BJ (cell line): ENCODE measurements at regions not wholly inside any gene's neighbourhood (a gene's known extent, or its start where the extent isn't known, plus 50 kb on each side); places are given as distances from the start of the nearest gene placed in this dataset.

Experiments used
- CTCF ChIA-PET: fragments of 350-600 bp; formaldehyde crosslinking; extraction: SDS; loops from one replicate; lab custom pipeline; 2021; ENCODE audit warnings: antibody characterized with exemption, inconsistent platforms; lab: Yijun Ruan, JAX
- POLR2A ChIA-PET: fragments of 300-600 bp; sonication (Branson Sonifier 250); formaldehyde crosslinking; extraction: SDS; loops from one replicate; lab custom pipeline; 2021; ENCODE audit warnings: antibody characterized with exemption; lab: Charles Lee
- DNase-seq: peaks from one replicate; pipeline ENCODE4 v3.0.0-alpha.2; 2011; ENCODE audit warnings: low read depth
- H3K27me3 ChIP-seq: 2 replicates; pipeline ENCODE4 v1.6.0; 2011; ENCODE audit warnings: low read length; ENCODE audit not compliant: control insufficient read depth, insufficient read depth
- H3K36me3 ChIP-seq: 2 replicates; pipeline ENCODE4 v1.5.1; 2011; ENCODE audit warnings: low read length; ENCODE audit not compliant: control insufficient read depth, insufficient read depth
- H3K4me3 ChIP-seq: 2 replicates; pipeline ENCODE4 v1.5.1; 2011; ENCODE audit warnings: low read depth, mild to moderate bottlenecking, control low read depth, low read length
- TF ChIP-seq, protein P1 (sequence below): IDR thresholded peaks from 2 replicates; pipeline ENCODE4 v1.5.1; 2011; ENCODE audit warnings: low read depth, mild to moderate bottlenecking, control low read depth, inconsistent platforms, low read length, moderate library complexity; ENCODE audit not compliant: insufficient read depth

GRCh38 chr5:167570431-167570830 lies 721.0 kb upstream of the WWC1 start:
- ChIA-PET CTCF (interaction anchor here (3.3 kb wide), 1 partner anchor 12 kb away, joined by 8 read pairs; no protein-coding TSS in a partner anchor), POLR2A (no interaction called here)
- DNase-seq, result no peak
- H3K4me3 ChIP-seq, result no peak overlapping the region
- H3K36me3 ChIP-seq, result no peaks in the 10 kb centered on the region
- H3K27me3 ChIP-seq, result peaks cover 10% of the 10 kb centered on the region
- TF ChIP-seq, protein P1, sequence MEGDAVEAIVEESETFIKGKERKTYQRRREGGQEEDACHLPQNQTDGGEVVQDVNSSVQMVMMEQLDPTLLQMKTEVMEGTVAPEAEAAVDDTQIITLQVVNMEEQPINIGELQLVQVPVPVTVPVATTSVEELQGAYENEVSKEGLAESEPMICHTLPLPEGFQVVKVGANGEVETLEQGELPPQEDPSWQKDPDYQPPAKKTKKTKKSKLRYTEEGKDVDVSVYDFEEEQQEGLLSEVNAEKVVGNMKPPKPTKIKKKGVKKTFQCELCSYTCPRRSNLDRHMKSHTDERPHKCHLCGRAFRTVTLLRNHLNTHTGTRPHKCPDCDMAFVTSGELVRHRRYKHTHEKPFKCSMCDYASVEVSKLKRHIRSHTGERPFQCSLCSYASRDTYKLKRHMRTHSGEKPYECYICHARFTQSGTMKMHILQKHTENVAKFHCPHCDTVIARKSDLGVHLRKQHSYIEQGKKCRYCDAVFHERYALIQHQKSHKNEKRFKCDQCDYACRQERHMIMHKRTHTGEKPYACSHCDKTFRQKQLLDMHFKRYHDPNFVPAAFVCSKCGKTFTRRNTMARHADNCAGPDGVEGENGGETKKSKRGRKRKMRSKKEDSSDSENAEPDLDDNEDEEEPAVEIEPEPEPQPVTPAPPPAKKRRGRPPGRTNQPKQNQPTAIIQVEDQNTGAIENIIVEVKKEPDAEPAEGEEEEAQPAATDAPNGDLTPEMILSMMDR, result no peak

DNA sequence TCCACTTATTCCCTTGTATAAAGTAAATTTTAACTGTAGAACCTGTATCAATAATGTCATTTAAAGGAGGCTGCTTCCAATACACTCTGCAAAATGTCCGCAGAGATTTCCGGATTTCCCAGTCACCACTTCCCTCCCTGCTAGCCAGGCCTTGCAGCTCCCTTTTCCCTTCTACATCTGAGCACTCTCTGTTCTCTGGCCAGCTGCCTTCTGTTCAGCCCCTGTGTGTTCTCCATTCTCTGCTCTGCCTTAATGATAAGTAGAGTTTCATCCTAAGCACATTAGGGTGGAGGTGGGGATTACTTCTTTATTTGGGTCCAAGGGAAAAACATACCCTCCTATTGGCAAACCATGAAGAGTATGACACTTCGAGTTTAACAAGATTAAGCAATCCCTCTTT lies 719.6 kb upstream of the WWC1 start:
- TF ChIP-seq, protein P1, result no peak
- H3K27me3 ChIP-seq, result peaks cover 12% of the 10 kb centered on the region
- H3K36me3 ChIP-seq, result no peaks in the 10 kb centered on the region
- ChIA-PET CTCF (interaction anchor here (3.3 kb wide), 1 partner anchor 11 kb away, joined by 8 read pairs; no protein-coding TSS in a partner anchor), POLR2A (no interaction called here)
- no peak overlapping the region for H3K4me3 ChIP-seq
- no peak for DNase-seq

DNA sequence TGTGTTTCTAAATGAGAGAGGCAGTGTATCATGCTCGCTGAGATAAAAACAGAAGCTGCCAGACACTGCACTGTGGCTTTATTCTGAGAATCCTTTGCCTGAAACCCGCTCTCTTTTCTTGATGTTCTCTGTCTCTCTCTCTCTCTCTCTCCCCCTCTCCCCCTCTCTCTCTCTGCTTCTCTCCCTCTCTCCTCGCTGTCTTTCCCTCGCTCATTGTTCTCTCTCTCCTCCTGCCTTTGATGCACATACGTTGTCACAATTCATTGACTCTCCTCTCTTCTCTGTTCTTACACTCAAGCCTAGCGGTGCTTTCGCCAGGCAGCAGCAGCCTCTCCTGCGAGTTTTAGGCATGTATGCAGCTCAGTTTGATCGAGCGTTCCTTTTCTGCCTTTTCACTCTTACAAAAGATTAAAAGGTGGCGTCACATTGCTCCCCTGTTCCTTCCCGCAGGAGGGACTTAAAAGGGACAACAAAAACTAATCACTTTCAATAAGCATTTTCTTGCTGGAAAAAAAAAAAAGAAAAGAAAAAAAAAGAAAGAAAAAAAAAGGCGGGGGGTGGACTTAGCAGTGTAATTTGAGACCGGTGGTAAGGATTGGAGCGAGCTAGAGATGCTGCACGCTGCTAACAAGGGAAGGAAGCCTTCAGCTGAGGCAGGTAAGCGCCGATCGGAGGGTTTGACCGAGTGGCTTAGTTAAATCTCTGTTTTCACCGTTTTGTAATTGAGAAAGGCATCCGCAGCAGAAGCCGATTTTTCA lies 717.9 kb upstream of the WWC1 start:
- Histone ChIP-seq H3K36me3 (no peaks in the 10 kb centered on the region), H3K4me3 (peak overlapping the region; percentile 38), H3K27me3 (peaks cover 12% of the 10 kb centered on the region)
- ChIA-PET CTCF (interaction anchor here (0.7 to 3.3 kb wide), 4 partner anchors 9 to 647 kb away, joined by 3 to 8 read pairs (median 3); no protein-coding TSS in a partner anchor), POLR2A (interaction anchor here (0.7 kb wide), 1 partner anchor 126 kb away, joined by 24 read pairs; no protein-coding TSS in a partner anchor)
- TF ChIP-seq, protein P1, result 0 out of 2 replicates have a peak, but pooled peaks have one; percentile 10
- DNase-seq, result no peak

- POLR2A ChIA-PET, result no interaction called here
- TF ChIP-seq, protein P1, result no peak
- H3K36me3 ChIP-seq, result no peaks in the 10 kb centered on the region
- H3K4me3 ChIP-seq, result no peak overlapping the region
- CTCF ChIA-PET, result interaction anchor here (1.2 to 1.4 kb wide), 2 partner anchors 10 to 646 kb away, joined by 3 read pairs; no protein-coding TSS in a partner anchor
- H3K27me3 ChIP-seq, result peaks cover 12% of the 10 kb centered on the region
- DNase-seq, result no peak
Observed at GRCh38 chr5:167574464-167574863, 717.0 kb upstream of the WWC1 start.

GRCh38 chr5:167575330-167575729 lies 716.1 kb upstream of the WWC1 start:
- DNase-seq, result no peak
- Histone ChIP-seq H3K4me3 (no peak overlapping the region), H3K27me3 (peaks cover 12% of the 10 kb centered on the region), H3K36me3 (no peaks in the 10 kb centered on the region)
- ChIA-PET POLR2A (no interaction called here), CTCF (interaction anchor here (0.6 to 1.1 kb wide), 3 partner anchors 141 to 472 kb away, joined by 3 to 4 read pairs (median 3); no protein-coding TSS in a partner anchor)
- TF ChIP-seq, protein P1, result no peak
